Loucy (cell line): ENCODE measurements at regions not wholly inside any gene's neighbourhood (a gene's known extent, or its start where the extent isn't known, plus 50 kb on each side); places are given as distances from the start of the nearest gene placed in this dataset.
"Not testable (repeated sequence)": the region's sequence is repeated elsewhere in the genome, so short reads cannot be mapped to it uniquely, and the experiment has no call there.

Source experiments
- EZH2phosphoT487 ChIP-seq: fragments of 200-600 bp; IDR thresholded peaks from 2 replicates; pipeline ENCODE4 v1.6.1; 2018; ENCODE audit warnings: antibody characterized with exemption, mild to moderate bottlenecking, moderate library complexity, borderline replicate concordance
- TF ChIP-seq, protein P1 (sequence below): fragments of 200-600 bp; sonication (generic); conservative IDR thresholded peaks from 2 replicates; pipeline ENCODE4 v1.5.1; 2014; ENCODE audit warnings: mild to moderate bottlenecking, antibody characterized with exemption, low read length

DNA sequence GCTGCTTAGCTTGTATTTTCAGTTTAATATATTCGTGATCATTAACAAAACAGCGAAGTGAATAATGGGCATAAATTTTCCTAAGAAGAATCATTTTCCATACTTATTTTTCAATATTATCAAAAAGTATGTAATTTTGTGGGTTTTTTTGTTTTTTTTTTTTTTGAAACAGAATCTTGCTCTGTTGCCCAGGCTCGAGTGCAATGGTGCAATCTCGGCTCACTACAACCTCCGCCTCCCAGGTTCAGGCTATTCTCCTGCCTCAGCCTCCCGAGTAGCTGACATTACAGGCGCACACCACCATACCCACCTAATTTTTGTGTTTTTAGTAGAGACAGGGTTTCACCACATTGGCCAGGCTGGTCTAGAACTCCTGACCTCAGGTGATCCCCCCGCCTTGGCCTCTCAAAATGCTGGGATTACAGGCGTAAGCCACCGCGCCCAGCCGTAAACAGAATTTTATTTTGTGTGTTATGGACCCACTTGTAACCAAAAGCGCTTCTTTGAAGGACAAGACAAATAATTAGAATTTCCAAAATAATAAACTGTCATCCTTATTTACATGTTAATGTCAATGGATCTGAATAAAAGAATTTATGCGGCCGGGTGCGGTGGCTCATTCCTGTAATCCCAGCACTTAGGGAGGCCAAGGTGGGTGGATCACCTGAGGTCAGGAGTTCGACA is 286.5 kb upstream of the MKLN1 start:
- TF ChIP-seq EZH2phosphoT487 = not testable (repeated sequence)
- TF ChIP-seq, protein P1, sequence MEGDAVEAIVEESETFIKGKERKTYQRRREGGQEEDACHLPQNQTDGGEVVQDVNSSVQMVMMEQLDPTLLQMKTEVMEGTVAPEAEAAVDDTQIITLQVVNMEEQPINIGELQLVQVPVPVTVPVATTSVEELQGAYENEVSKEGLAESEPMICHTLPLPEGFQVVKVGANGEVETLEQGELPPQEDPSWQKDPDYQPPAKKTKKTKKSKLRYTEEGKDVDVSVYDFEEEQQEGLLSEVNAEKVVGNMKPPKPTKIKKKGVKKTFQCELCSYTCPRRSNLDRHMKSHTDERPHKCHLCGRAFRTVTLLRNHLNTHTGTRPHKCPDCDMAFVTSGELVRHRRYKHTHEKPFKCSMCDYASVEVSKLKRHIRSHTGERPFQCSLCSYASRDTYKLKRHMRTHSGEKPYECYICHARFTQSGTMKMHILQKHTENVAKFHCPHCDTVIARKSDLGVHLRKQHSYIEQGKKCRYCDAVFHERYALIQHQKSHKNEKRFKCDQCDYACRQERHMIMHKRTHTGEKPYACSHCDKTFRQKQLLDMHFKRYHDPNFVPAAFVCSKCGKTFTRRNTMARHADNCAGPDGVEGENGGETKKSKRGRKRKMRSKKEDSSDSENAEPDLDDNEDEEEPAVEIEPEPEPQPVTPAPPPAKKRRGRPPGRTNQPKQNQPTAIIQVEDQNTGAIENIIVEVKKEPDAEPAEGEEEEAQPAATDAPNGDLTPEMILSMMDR = not testable (repeated sequence)
